ENCODE measurements at regions not wholly inside any gene's neighbourhood (a gene's known extent, or its start where the extent isn't known, plus 50 kb on each side); places are given as distances from the start of the nearest gene placed in this dataset.
A peak's percentile ranks its signal among the peaks of the same experiment; 100 is the strongest.

- no peak for TF ChIP-seq EP300 (IDR thresholded peaks at IDR 0.05)
- TF ChIP-seq POLR2A (IDR thresholded peaks at IDR 0.05) = no peak
- no peak for TF ChIP-seq CTCF (IDR thresholded peaks at IDR 0.05)
- Histone ChIP-seq H3K27ac (no peak overlapping the region), H3K4me1 (peaks cover 0 to 15% (median 2%) of the 10 kb centered on the region in 4 donors), H3K36me3 (no peaks in the 10 kb centered on the region), H3K27me3 (no peaks in the 10 kb centered on the region), H3K4me3 (no peak overlapping the region), H3K9me3 (no peaks in the 10 kb centered on the region)
- 87 to 89% methylated on average over 6 of the region's 6 CpGs for WGBS, 2 donors
- no peak for DNase-seq (ENCODE audit: low spot score in 2 of 2)
Observed at GRCh38 chr10:34936061-34936460, 121.0 kb upstream of the PARD3 start.

- Histone ChIP-seq H3K36me3 (no peaks in the 10 kb centered on the region), H3K4me1 (peaks cover 0 to 15% (median 2%) of the 10 kb centered on the region in 4 donors), H3K9me3 (no peaks in the 10 kb centered on the region), H3K27me3 (no peaks in the 10 kb centered on the region), H3K27ac (peak overlapping the region in 1 of 4 donors; percentile 37), H3K4me3 (no peak overlapping the region)
- WGBS, 2 donors = 49 to 60% methylated on average over 9 of the region's 9 CpGs
- TF ChIP-seq EP300 (IDR thresholded peaks at IDR 0.05) (peak in 1 of 2 donors; percentile 55), POLR2A (IDR thresholded peaks at IDR 0.05) (no peak)
- peak; percentile 42 to 45 for DNase-seq (ENCODE audit: low spot score in 2 of 2)
Observed at GRCh38 chr10:34933676-34934075, 118.6 kb upstream of the PARD3 start.

GRCh38 chr10:34932235-34932634 is 117.1 kb upstream of the PARD3 start:
- 94 to 96% methylated on average over 12 of the region's 12 CpGs for WGBS, 2 donors
- Histone ChIP-seq H3K9me3 (no peaks in the 10 kb centered on the region), H3K27me3 (no peaks in the 10 kb centered on the region), H3K36me3 (no peaks in the 10 kb centered on the region), H3K27ac (no peak overlapping the region), H3K4me3 (no peak overlapping the region), H3K4me1 (peaks cover 0 to 15% (median 2%) of the 10 kb centered on the region in 4 donors)
- no peak for DNase-seq (ENCODE audit: low spot score in 2 of 2)
- TF ChIP-seq EP300 (IDR thresholded peaks at IDR 0.05) (no peak), POLR2A (IDR thresholded peaks at IDR 0.05) (no peak), CTCF (IDR thresholded peaks at IDR 0.05) (no peak)

- no peaks in the 10 kb centered on the region for H3K9me3 ChIP-seq
- H3K4me1 ChIP-seq = peaks cover 0 to 15% (median 2%) of the 10 kb centered on the region in 4 donors
- H3K27me3 ChIP-seq = no peaks in the 10 kb centered on the region
- no peak for DNase-seq (ENCODE audit: low spot score in 2 of 2)
- 70 to 75% methylated on average over 5 of the region's 5 CpGs for WGBS, 2 donors
- TF ChIP-seq POLR2A (IDR thresholded peaks at IDR 0.05) (no peak), EP300 (IDR thresholded peaks at IDR 0.05) (no peak), CTCF (IDR thresholded peaks at IDR 0.05) (no peak)
- H3K27ac ChIP-seq = no peak overlapping the region
- no peak overlapping the region for H3K4me3 ChIP-seq
- H3K36me3 ChIP-seq = no peaks in the 10 kb centered on the region
Observed at GRCh38 chr10:34931216-34931615, 116.1 kb upstream of the PARD3 start.

GRCh38 chr10:34922138-34922537 is 107.0 kb upstream of the PARD3 start:
- TF ChIP-seq POLR2A (IDR thresholded peaks at IDR 0.05) = no peak
- no peak for TF ChIP-seq EP300 (IDR thresholded peaks at IDR 0.05)
- TF ChIP-seq CTCF (IDR thresholded peaks at IDR 0.05) = no peak
- DNase-seq (ENCODE audit: low spot score in 2 of 2) = no peak
- no peak overlapping the region for H3K27ac ChIP-seq
- H3K36me3 ChIP-seq = no peaks in the 10 kb centered on the region
- H3K9me3 ChIP-seq = peaks cover 0 to 37% (median 11%) of the 10 kb centered on the region in 4 donors
- no peaks in the 10 kb centered on the region for H3K27me3 ChIP-seq
- WGBS, 2 donors = 90 to 93% methylated on average over 5 of the region's 5 CpGs
- no peaks in the 10 kb centered on the region for H3K4me1 ChIP-seq
- H3K4me3 ChIP-seq = no peak overlapping the region

GRCh38 chr10:34920578-34920977 is 105.5 kb upstream of the PARD3 start:
- Histone ChIP-seq H3K27ac (no peak overlapping the region), H3K27me3 (no peaks in the 10 kb centered on the region), H3K9me3 (peaks cover 0 to 33% (median 11%) of the 10 kb centered on the region in 4 donors), H3K4me3 (no peak overlapping the region), H3K36me3 (no peaks in the 10 kb centered on the region), H3K4me1 (no peaks in the 10 kb centered on the region)
- TF ChIP-seq POLR2A (IDR thresholded peaks at IDR 0.05) (no peak), EP300 (IDR thresholded peaks at IDR 0.05) (no peak), CTCF (IDR thresholded peaks at IDR 0.05) (no peak)
- DNase-seq (ENCODE audit: low spot score in 2 of 2) = no peak
- WGBS, 2 donors = 83 to 88% methylated on average over 1 of the region's 1 CpG

Measured in tibial nerve (tissue), 4 donors.